ENCODE measurements at regions not wholly inside any gene's neighbourhood (a gene's known extent, or its start where the extent isn't known, plus 50 kb on each side); places are given as distances from the start of the nearest gene placed in this dataset.

GRCh38 chr3:26070854-26071253 lies 281.0 kb downstream of the OXSM start:
- no peak for DNase-seq (ENCODE audit: low spot score in 2 of 2)
- 43 to 53% methylated on average over 1 of the region's 1 CpG for WGBS, 2 donors
- Histone ChIP-seq H3K4me1 (peaks cover 0 to 8% (median 0%) of the 10 kb centered on the region in 4 donors), H3K27ac (no peak overlapping the region), H3K9me3 (no peaks in the 10 kb centered on the region), H3K27me3 (no peaks in the 10 kb centered on the region), H3K36me3 (no peaks in the 10 kb centered on the region), H3K4me3 (no peak overlapping the region)
- TF ChIP-seq CTCF (IDR thresholded peaks at IDR 0.05) (no peak), POLR2A (IDR thresholded peaks at IDR 0.05) (no peak), EP300 (IDR thresholded peaks at IDR 0.05) (no peak)

- H3K4me1 ChIP-seq = peaks cover 0 to 8% (median 0%) of the 10 kb centered on the region in 4 donors
- H3K36me3 ChIP-seq = no peaks in the 10 kb centered on the region
- TF ChIP-seq CTCF (IDR thresholded peaks at IDR 0.05) = no peak
- TF ChIP-seq POLR2A (IDR thresholded peaks at IDR 0.05) = no peak
- no peak for TF ChIP-seq EP300 (IDR thresholded peaks at IDR 0.05)
- H3K27me3 ChIP-seq = no peaks in the 10 kb centered on the region
- DNase-seq (ENCODE audit: low spot score in 2 of 2) = no peak
- no peak overlapping the region for H3K4me3 ChIP-seq
- no peak overlapping the region for H3K27ac ChIP-seq
- 90 to 100% methylated on average over 1 of the region's 1 CpG for WGBS, 2 donors
- H3K9me3 ChIP-seq = no peaks in the 10 kb centered on the region
These were observed 284.2 kb downstream of the OXSM start for GRCh38 chr3:26074080-26074479.

- Histone ChIP-seq H3K4me1 (no peaks in the 10 kb centered on the region), H3K36me3 (no peaks in the 10 kb centered on the region), H3K27ac (no peak overlapping the region), H3K9me3 (no peaks in the 10 kb centered on the region), H3K4me3 (no peak overlapping the region), H3K27me3 (no peaks in the 10 kb centered on the region)
- 97 to 98% methylated on average over 1 of the region's 1 CpG for WGBS, 2 donors
- DNase-seq (ENCODE audit: low spot score in 2 of 2) = no peak
- TF ChIP-seq EP300 (IDR thresholded peaks at IDR 0.05) (no peak), CTCF (IDR thresholded peaks at IDR 0.05) (no peak), POLR2A (IDR thresholded peaks at IDR 0.05) (no peak)
These were observed 288.6 kb downstream of the OXSM start for GRCh38 chr3:26078539-26078938.

- Histone ChIP-seq H3K27me3 (no peaks in the 10 kb centered on the region), H3K36me3 (no peaks in the 10 kb centered on the region), H3K4me1 (no peaks in the 10 kb centered on the region), H3K27ac (no peak overlapping the region), H3K4me3 (no peak overlapping the region), H3K9me3 (no peaks in the 10 kb centered on the region)
- TF ChIP-seq EP300 (IDR thresholded peaks at IDR 0.05) (no peak), POLR2A (IDR thresholded peaks at IDR 0.05) (no peak), CTCF (IDR thresholded peaks at IDR 0.05) (no peak)
- WGBS, 2 donors = 93 to 97% methylated on average over 1 of the region's 1 CpG
- DNase-seq (ENCODE audit: low spot score in 2 of 2) = no peak
These were observed 291.3 kb downstream of the OXSM start for GRCh38 chr3:26081166-26081565.

- Histone ChIP-seq H3K9me3 (no peaks in the 10 kb centered on the region), H3K36me3 (no peaks in the 10 kb centered on the region), H3K27ac (no peak overlapping the region), H3K27me3 (no peaks in the 10 kb centered on the region), H3K4me1 (no peaks in the 10 kb centered on the region), H3K4me3 (no peak overlapping the region)
- no peak for DNase-seq (ENCODE audit: low spot score in 2 of 2)
- no peak for TF ChIP-seq EP300 (IDR thresholded peaks at IDR 0.05)
- no peak for TF ChIP-seq POLR2A (IDR thresholded peaks at IDR 0.05)
- no peak for TF ChIP-seq CTCF (IDR thresholded peaks at IDR 0.05)
- WGBS, 2 donors = 68 to 72% methylated on average over 1 of the region's 1 CpG
These were observed 291.9 kb downstream of the OXSM start for GRCh38 chr3:26081806-26082205.

Measured in tibial nerve (tissue), 4 donors.